ENCODE measurements at regions not wholly inside any gene's neighbourhood (a gene's known extent, or its start where the extent isn't known, plus 50 kb on each side); places are given as distances from the start of the nearest gene placed in this dataset.
A peak's percentile ranks its signal among the peaks of the same experiment; 100 is the strongest.
"Not testable (repeated sequence)": the region's sequence is repeated elsewhere in the genome, so short reads cannot be mapped to it uniquely, and the experiment has no call there.

GRCh38 chr5:51802551-51803184 lies 419.4 kb downstream of the ISL1 start:
- DNase-seq (ENCODE audit: low spot score) (no peak), FAIRE-seq (no peak)

GRCh38 chr5:51806677-51807076 lies 423.4 kb downstream of the ISL1 start:
- DNase-seq (ENCODE audit: low spot score): no peak
- FAIRE-seq: no peak

DNA sequence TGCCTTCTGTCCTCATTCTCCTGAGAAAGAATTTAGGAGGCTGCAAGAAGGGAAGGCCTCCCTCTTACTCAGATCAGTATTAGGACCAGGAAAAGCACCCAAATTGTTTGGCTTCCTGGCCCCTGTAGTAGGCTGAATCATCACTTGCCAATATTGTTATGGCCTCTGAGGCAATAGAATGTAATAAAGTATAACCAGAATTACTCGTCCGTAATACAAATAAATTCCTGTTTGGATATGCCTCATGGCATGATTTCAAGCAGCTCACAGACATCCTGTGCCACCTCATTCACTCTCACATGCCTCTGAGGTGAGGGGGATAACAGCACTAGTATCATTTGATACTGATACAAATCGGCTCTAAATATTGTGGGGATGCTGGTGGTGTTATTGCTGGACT lies 427.3 kb downstream of the ISL1 start:
- DNase-seq (ENCODE audit: low spot score) (peak; percentile 39), FAIRE-seq (no peak)

DNA sequence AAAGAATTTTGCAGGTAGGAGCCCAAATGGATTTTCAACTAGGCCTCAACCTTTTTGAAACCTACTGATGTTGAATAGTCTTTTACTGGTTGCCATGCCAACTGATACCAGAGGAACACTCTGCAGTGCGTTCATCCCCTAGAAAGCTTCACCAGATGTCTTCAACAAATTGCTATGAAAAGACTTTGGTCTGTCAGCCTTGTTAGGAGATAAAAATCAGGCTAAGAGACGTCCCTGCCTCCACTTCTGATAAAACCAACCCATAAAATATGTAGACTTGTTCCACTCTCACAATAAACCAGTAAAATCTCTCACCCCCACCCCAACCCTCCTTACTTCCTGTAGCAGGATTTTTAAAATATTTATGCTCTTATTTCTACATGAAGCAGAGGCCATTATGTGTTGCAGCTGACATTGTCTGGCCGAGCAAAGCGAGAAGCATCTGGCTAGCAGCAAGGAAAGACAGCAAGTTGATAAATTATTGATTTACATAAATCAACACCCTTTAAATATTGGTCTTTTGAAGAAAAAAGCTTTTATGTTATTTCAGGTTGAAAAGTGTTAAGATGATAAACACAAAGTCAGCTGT lies 428.7 kb downstream of the ISL1 start:
- no peak for FAIRE-seq
- DNase-seq (ENCODE audit: low spot score): no peak

GRCh38 chr5:51814817-51815216 lies 431.6 kb downstream of the ISL1 start:
- FAIRE-seq: not testable (repeated sequence)

DNA sequence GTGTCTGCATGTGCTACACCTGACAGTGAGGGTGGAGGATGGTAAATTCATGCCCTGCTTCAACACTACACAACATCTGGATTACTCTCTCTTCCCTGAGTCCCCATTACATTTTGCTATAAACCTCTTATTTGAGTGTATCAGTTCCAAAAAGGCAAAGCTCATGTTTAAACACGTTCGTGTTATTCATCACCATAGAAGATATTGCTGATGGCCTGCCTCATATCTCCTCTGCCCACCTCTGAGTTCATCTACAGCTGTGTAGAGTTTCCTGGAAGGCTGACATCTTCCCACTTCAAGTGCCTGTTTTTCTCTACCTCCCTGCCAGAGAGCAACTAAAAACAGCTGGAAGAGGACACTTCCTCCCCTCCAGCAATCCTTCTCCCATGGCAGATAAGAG lies 433.2 kb downstream of the ISL1 start:
- DNase-seq (ENCODE audit: low spot score) (no peak), FAIRE-seq (no peak)

More at GRCh38 chr5:51814817-51815216, 431.6 kb downstream of the ISL1 start:
- not testable (repeated sequence) for DNase-seq (ENCODE audit: low spot score)

DNA sequence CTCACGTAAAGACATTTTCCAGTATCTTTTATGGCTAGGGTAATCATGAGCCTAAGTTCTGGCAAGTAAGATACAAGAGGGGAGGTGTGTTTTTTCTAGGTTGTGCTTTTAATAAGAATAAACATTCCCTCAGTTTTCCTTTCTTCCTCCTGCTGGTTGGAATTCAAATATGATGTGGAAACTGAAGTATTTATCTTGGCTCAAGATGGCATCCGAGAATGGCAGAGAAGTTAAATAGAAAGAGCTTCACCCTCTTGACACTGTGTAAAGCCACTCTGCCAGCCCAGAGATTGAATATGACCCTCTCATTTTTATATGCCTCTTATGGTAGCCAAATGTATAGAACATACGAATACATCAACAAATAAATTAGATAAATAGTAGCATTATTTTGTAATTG lies 438.4 kb downstream of the ISL1 start:
- DNase-seq (ENCODE audit: low spot score) (no peak), FAIRE-seq (no peak)

GRCh38 chr5:51829230-51829629 lies 446.0 kb downstream of the ISL1 start:
- FAIRE-seq: peak; percentile 70
- peak; percentile 54 for DNase-seq (ENCODE audit: low spot score)

GRCh38 chr5:51829691-51830090 lies 446.4 kb downstream of the ISL1 start:
- no peak for FAIRE-seq
- DNase-seq (ENCODE audit: low spot score): peak; percentile 4

- peak; percentile 6 for DNase-seq (ENCODE audit: low spot score)
- no peak for FAIRE-seq
Observed at GRCh38 chr5:51832934-51833470, 449.8 kb downstream of the ISL1 start.

GRCh38 chr5:51838459-51838858 lies 455.2 kb downstream of the ISL1 start:
- FAIRE-seq (no peak), DNase-seq (ENCODE audit: low spot score) (no peak)

DNA sequence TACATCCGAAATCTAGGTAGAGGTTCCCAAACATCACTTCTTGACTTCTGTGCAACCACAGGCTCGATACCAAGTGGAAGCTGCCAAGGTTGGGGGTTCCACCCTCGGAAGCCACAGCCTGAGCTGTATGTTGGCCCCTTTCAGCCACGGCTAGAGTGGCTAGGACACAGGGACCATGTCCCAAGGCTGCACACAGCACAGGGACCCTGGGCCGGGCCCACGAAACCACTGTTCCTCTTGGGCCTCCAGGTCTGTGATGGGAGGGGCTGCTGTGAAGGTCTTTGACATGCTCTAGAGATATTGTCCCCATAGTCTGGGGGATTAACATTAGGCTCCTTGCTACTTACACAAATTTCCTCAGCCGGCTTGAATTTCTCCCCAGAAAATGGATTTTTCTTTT lies 460.6 kb downstream of the ISL1 start:
- FAIRE-seq: no peak
- DNase-seq (ENCODE audit: low spot score): no peak

DNA sequence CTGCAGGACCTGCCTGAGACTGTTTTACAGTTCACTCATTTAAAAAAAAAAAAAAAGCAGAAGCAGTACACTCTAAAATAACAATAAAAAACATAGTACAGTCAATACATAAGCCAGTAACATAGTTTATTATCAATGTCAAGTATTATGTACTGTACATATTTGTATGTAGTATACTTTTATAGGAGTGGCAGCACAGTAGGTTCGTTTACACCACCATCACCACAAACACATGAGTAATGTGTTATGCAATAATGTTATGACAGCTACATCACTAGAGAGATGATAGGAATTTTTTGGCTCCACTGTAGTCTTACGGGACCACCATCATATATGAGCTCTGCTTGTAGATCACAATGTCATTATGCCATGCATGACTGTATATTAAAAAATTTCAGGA lies 462.8 kb downstream of the ISL1 start:
- no peak for FAIRE-seq
- no peak for DNase-seq (ENCODE audit: low spot score)

DNA sequence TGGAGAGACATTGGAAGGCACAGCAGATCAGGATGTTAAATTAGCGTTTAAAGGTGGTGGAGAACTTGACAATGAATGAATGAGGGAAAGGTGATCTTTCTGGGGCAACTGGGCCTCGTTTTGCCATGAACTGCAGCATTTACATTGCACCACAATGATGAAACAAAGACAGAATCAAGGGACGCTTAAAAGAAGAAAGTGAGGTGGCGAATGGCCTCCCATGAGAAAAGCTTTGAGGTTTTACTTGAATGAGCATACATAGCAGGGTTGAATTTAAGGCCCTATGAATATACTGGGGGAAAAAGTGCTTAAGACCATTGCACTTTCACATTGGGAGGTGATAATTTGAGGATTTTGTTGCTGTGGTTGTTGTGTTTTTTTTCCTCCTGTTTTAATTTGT lies 476.4 kb downstream of the ISL1 start:
- FAIRE-seq (no peak), DNase-seq (ENCODE audit: low spot score) (no peak)

DNA sequence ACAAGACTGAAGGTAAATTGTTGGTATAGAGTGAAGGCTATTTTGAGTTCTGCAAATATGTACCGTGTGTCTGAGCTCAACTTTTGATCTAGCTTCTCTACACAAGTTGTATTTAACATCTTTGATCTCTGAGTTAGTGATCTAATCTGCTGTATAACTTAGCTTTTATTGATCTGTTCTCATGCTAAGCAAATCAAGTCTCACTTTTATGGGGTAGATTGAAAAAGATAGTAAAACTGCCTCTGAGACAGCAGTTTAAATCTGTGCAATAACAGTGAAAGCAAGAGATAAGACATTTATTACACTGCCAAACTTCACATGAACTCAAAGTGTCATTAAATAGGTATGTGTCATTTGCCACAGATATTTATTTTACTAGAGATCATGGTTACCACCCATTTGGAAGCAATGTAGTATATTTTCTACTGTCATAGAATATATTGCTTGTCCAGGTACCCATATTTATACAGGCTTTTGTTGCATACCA lies 477.3 kb downstream of the ISL1 start:
- FAIRE-seq: no peak
- DNase-seq (ENCODE audit: low spot score): peak; percentile 54

DNA sequence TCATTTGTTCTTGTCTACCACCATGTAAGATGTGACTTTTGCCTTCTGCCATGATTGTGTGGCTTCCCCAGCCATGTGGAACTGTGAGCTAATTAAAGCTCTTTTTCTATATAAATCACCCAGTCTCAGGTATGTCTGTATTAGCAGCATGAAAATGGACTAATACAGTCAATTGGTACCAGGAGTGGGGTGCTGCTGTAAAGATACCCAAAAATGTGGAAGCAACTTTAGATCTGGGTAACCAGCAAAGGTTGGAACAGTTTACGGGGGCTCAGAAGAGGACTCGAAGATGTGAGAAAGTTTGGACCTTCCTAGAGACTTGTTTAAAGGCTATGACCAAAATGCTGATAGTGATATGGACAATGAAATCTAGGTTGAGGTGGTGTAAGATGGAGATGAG lies 488.9 kb downstream of the ISL1 start:
- FAIRE-seq: no peak
- DNase-seq (ENCODE audit: low spot score): no peak

GRCh38 chr5:51881901-51882300 lies 498.7 kb downstream of the ISL1 start:
- FAIRE-seq (no peak), DNase-seq (ENCODE audit: low spot score) (no peak)

DNA sequence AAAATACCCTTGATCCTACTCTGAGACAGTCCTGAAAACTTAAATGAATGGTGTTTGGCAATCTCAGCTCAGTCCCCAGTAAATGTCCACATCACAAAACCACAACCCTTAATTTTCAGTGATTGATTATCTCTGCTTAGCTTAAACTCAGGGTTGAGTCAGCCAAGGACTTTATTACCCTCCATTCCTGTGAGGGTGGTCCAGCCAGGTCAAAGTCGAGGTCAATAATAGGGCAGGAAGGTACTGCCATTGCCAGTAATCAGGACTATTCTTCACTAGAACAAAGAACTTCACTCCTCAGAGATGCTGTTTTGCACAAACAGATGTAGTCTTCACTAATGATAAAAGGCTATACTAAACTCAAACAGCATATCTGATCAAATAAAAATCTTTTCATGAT lies 499.4 kb downstream of the ISL1 start:
- no peak for FAIRE-seq

GRCh38 chr5:51889703-51890102 lies 506.5 kb downstream of the ISL1 start:
- DNase-seq (ENCODE audit: low spot score) (no peak), FAIRE-seq (no peak)

More for the DNA sequence above, 499.4 kb downstream of the ISL1 start:
- no peak for DNase-seq (ENCODE audit: low spot score)

- FAIRE-seq (no peak), DNase-seq (ENCODE audit: low spot score) (no peak)
Observed at GRCh38 chr5:51890435-51891116, 507.3 kb downstream of the ISL1 start.

DNA sequence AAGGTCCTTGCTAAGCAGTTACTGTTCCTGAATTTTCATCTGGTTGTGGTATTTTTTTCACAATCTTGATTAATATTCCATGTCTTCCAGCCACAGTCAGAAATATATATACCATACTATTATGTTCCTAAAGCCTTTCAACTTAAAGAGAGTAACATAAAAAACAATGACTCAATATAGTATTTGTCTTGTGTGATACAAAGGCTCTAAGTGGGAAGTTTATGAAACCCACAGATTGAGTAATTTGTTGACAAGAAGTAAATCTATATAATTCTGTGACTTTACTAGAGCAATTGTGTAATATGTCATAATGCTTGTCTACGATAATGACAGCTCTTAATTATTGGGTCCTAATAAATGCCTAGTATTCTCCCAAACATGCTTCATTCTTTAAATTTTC lies 509.4 kb downstream of the ISL1 start:
- no peak for FAIRE-seq
- DNase-seq (ENCODE audit: low spot score): no peak

- DNase-seq (ENCODE audit: low spot score): no peak
- no peak for FAIRE-seq
Observed at GRCh38 chr5:51895834-51896233, 512.6 kb downstream of the ISL1 start.
